ENCODE measurements at regions not wholly inside any gene's neighbourhood (a gene's known extent, or its start where the extent isn't known, plus 50 kb on each side); places are given as distances from the start of the nearest gene placed in this dataset.

GRCh38 chr2:43123028-43123427, 103.4 kb downstream of the ZFP36L2 start:
- TF ChIP-seq CTCF (IDR thresholded peaks at IDR 0.05) (no peak), POLR2A (IDR thresholded peaks at IDR 0.05) (no peak)
